Smooth muscle cell (in vitro differentiated cells): ENCODE measurements at regions not wholly inside any gene's neighbourhood (a gene's known extent, or its start where the extent isn't known, plus 50 kb on each side); places are given as distances from the start of the nearest gene placed in this dataset.

Experiments
- DNase-seq: peaks from one replicate; lab custom pipeline; 2025; ENCODE audit not compliant: unreplicated experiment; lab: John Stamatoyannopoulos, UW
- H2AFZ ChIP-seq: fragments of 200-600 bp; sonication (generic); 2 replicates; pipeline ENCODE4 v1.6.0; 2016; ENCODE audit warnings: antibody characterized with exemption, low read depth, mild to moderate bottlenecking
- H3F3A ChIP-seq: fragments of 200-600 bp; sonication (generic); 2 replicates; pipeline ENCODE4 v1.6.0; 2017; ENCODE audit warnings: antibody characterized with exemption, low read depth
- H3K27ac ChIP-seq: fragments of 200-600 bp; sonication (generic); 2 replicates; pipeline ENCODE4 v1.5.1; 2016; ENCODE audit warnings: low read depth, mild to moderate bottlenecking
- H3K27me3 ChIP-seq: fragments of 200-600 bp; sonication (generic); 2 replicates; pipeline ENCODE4 v1.6.1; 2016; ENCODE audit warnings: low read depth, mild to moderate bottlenecking
- H3K36me3 ChIP-seq: fragments of 200-600 bp; sonication (generic); 2 replicates; pipeline ENCODE4 v1.5.1; 2016; ENCODE audit warnings: low read depth
- H3K4me1 ChIP-seq: fragments of 200-600 bp; sonication (generic); 2 replicates; pipeline ENCODE4 v1.5.1; 2016; ENCODE audit warnings: low read depth
- H3K4me2 ChIP-seq: fragments of 200-600 bp; sonication (generic); 2 replicates; pipeline ENCODE4 v1.6.0; 2016; ENCODE audit warnings: mild to moderate bottlenecking
- H3K4me3 ChIP-seq: fragments of 200-600 bp; sonication (generic); 2 replicates; pipeline ENCODE4 v1.5.1; 2016; ENCODE audit warnings: mild to moderate bottlenecking
- H3K79me2 ChIP-seq: fragments of 200-600 bp; sonication (generic); 2 replicates; pipeline ENCODE4 v1.6.0; 2016; ENCODE audit warnings: low read depth, mild to moderate bottlenecking
- H3K9ac ChIP-seq: fragments of 200-600 bp; sonication (generic); 2 replicates; pipeline ENCODE4 v1.6.0; 2016; ENCODE audit warnings: low read depth
- H3K9me3 ChIP-seq: fragments of 200-600 bp; sonication (generic); replicated peaks from 2 replicates; pipeline ENCODE4 v1.5.1; 2016; ENCODE audit warnings: low read depth
- H4K20me1 ChIP-seq: fragments of 200-600 bp; sonication (generic); 2 replicates; pipeline ENCODE4 v1.6.0; 2016; ENCODE audit warnings: low read depth
- CTCF ChIP-seq: fragments of 200-600 bp; sonication (generic); IDR thresholded peaks from 2 replicates; pipeline ENCODE4 v1.5.1; 2017; ENCODE audit warnings: borderline replicate concordance, mild to moderate bottlenecking, antibody characterized with exemption; ENCODE audit not compliant: insufficient read depth, poor library complexity, severe bottlenecking
- WGBS: methylation state at CpG from one replicate; pipeline ENCODE4 v1.1.7; 2016; ENCODE audit warnings: low lambda C conversion rate; 5-methylcytosine and 5-hydroxymethylcytosine counted together

- no peak for DNase-seq
- no peaks in the 10 kb centered on the region for H3K36me3 ChIP-seq
- no peak overlapping the region for H3K4me3 ChIP-seq
- no peaks in the 10 kb centered on the region for H3K27me3 ChIP-seq
- H3K4me2 ChIP-seq = no peak overlapping the region
- H3K4me1 ChIP-seq = no peaks in the 10 kb centered on the region
- no peak overlapping the region for H3K27ac ChIP-seq
- no peak overlapping the region for H2AFZ ChIP-seq
- WGBS = 85% methylated on average over 27 of the region's 33 CpGs
- H3K9ac ChIP-seq = no peak overlapping the region
- no peaks in the 10 kb centered on the region for H3F3A ChIP-seq
- H4K20me1 ChIP-seq = peaks cover 65% of the 10 kb centered on the region
- H3K9me3 ChIP-seq = no peaks in the 10 kb centered on the region
- no peak for TF ChIP-seq CTCF
- no peaks in the 10 kb centered on the region for H3K79me2 ChIP-seq
These were observed 1186.5 kb downstream of the BRD1 start for GRCh38 chr22:48640890-48641841.

GRCh38 chr22:48639896-48640748 lies 1187.6 kb downstream of the BRD1 start:
- TF ChIP-seq CTCF = no peak
- no peaks in the 10 kb centered on the region for H3K9me3 ChIP-seq

GRCh38 chr22:48639021-48639795 lies 1188.5 kb downstream of the BRD1 start:
- Histone ChIP-seq H3K79me2 (no peaks in the 10 kb centered on the region), H3K36me3 (no peaks in the 10 kb centered on the region), H3K27me3 (no peaks in the 10 kb centered on the region), H3F3A (no peaks in the 10 kb centered on the region), H3K9ac (no peak overlapping the region), H3K4me3 (no peak overlapping the region), H4K20me1 (peaks cover 64% of the 10 kb centered on the region), H3K4me1 (no peaks in the 10 kb centered on the region), H3K27ac (no peak overlapping the region), H2AFZ (no peak overlapping the region), H3K4me2 (no peak overlapping the region), H3K9me3 (no peaks in the 10 kb centered on the region)
- no peak for DNase-seq
- TF ChIP-seq CTCF = no peak
- WGBS = 96% methylated on average over 17 of the region's 19 CpGs

More at GRCh38 chr22:48639896-48640748, 1187.6 kb downstream of the BRD1 start:
- Histone ChIP-seq H3K4me3 (no peak overlapping the region), H3K27ac (no peak overlapping the region), H2AFZ (no peak overlapping the region), H3K36me3 (no peaks in the 10 kb centered on the region), H3K4me2 (no peak overlapping the region), H4K20me1 (peaks cover 69% of the 10 kb centered on the region), H3K4me1 (no peaks in the 10 kb centered on the region), H3K27me3 (no peaks in the 10 kb centered on the region), H3F3A (no peaks in the 10 kb centered on the region), H3K79me2 (no peaks in the 10 kb centered on the region), H3K9ac (no peak overlapping the region)
- WGBS = 90% methylated on average over 24 of the region's 26 CpGs
- no peak for DNase-seq
